GM18873 (cell line): ENCODE measurements at regions not wholly inside any gene's neighbourhood (a gene's known extent, or its start where the extent isn't known, plus 50 kb on each side); places are given as distances from the start of the nearest gene placed in this dataset.
"Not testable (repeated sequence)": the region's sequence is repeated elsewhere in the genome, so short reads cannot be mapped to it uniquely, and the experiment has no call there.

Experiments
- ATAC-seq: cut with Tn5 transposase; IDR thresholded peaks from one replicate; pipeline ENCODE4 v1.9.1; 2021; ENCODE audit warnings: mild to moderate bottlenecking, moderate library complexity, moderate number of reproducible peaks; ENCODE audit not compliant: unreplicated experiment, low FRiP score

DNA sequence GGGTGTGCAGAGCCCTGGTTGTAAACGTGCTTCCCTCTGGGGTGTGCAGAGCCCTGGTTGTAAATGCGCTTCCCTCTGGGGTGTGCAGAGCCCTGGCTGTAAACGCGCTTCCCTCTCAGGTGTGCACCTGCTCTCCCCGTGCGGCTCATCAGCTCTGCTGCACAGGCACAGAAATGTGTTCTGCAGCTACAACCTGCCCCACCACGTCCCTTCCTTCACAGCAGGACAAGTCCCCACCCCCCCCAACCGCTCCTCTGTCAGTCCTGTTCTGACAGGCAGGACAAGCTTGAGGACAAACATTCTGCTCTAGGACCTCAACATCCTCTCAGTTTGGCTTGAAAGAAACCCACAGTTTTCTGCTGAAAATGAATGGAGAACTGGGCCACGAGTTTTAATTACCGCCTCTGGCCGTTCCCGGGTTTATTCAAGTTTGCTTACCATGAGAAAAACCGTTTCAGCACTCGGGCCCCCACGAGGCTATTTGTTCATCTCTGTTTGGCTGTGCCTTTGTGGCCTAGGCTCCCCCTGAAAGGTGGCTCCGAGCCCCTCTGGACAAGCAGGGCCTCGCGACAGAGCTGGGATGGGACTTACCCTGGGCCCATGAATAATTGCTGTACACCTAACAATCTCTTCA lies 81.0 kb upstream of the ASB18 start:
- no peak for ATAC-seq

DNA sequence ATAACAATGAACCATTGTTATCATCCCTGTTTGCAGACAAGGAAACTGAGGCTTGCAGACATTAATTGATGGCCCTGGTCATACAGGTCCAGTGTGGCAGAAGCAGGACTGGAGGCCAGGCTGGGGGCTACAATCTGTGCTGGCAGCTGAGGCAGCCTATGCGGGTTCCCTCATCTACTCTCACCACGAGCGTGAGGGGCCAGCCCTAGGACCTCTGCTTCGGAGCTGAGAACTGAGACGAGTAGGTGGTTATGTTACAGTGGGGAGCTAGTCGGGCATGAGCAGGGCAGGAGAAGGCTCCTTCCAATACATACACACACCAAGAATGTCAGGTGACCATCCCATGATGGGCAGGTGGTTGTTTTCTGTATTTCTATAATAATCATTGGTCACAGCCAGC lies 82.2 kb upstream of the ASB18 start:
- ATAC-seq = no peak

DNA sequence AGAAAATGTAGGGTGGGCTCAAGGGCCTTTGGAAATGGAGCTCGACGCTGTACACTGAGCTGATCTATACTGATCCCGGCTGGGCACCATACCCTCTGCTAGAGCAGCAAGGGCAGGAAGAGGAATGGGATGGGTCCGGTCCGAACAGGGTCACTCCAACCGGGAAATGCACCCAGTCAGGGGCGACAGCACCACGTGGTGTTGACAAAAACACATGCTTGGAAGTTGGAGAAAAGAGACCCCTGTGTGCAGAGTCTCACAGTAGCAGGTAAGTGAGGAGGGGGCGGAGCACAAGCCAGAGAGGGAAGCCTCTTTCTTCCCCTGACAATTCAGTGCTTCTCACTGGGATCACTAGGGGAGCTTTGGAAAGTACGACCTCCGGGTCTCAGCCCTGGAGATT lies 84.1 kb upstream of the ASB18 start:
- no peak for ATAC-seq

DNA sequence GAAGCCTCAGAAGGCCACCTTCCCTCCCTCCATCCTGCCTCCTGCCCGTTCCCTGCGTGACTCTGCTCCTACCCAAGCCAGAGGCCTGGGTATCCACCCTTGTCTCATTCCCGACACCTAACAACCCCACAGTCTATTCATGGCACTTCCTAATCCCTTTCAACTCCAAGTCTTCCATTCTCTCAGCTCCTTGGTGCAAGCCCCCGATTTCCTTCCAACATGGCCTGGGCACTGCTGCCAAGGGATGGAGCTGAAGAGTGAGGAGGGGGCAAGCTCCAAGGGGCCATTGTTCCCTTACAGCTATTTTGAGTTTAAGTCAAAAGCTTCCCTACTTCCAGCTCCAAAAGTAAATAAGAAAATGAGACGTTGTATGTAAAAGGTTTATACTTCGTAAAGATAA lies 84.8 kb upstream of the ASB18 start:
- ATAC-seq = no peak

DNA sequence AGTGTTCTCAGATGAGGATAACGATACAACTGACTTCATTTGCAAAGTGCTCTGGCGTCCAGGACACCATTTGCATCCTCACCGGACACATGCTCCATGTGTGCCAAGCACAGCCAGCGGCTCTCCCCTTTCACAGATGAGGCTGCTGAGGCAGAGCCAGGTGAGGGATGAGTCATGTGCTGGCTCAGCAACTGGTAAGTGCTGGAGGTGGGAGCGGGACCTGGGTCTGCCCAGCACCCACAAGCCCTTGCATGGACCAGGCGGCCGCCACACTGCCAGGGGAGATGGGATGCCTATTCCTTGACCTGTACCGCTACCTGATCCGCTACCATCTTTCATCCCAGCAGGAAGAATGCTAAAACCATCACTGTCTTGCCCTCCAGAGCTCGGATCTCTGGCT lies 86.2 kb upstream of the ASB18 start:
- ATAC-seq = no peak

DNA sequence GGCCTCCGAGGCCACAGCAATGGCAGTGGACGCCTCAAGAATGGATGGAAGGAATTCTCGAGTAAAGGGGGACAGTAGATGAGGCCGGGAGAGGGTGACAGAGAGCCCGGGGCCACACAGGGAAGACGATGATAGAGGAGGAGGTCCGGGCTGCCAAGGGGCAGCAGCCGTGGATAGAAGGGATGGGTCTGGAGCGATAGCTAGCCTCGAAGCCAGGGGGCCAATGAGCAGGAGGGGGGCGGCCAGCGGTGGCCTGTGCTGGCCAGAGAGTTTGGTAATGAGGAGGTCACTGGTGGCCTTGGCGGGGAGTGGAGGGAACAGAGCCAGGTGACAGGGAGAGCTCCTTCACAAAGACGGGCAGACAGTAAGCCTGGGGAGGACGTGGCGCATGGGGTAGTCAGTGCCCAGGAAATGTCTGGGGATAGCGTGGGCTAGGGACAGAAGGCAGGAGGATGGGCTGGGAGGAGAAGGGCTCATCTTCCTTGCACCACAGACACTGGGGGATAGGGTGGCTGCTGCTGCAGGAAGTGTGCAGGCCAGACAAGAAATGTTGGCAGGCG lies 87.8 kb upstream of the ASB18 start:
- no peak for ATAC-seq

DNA sequence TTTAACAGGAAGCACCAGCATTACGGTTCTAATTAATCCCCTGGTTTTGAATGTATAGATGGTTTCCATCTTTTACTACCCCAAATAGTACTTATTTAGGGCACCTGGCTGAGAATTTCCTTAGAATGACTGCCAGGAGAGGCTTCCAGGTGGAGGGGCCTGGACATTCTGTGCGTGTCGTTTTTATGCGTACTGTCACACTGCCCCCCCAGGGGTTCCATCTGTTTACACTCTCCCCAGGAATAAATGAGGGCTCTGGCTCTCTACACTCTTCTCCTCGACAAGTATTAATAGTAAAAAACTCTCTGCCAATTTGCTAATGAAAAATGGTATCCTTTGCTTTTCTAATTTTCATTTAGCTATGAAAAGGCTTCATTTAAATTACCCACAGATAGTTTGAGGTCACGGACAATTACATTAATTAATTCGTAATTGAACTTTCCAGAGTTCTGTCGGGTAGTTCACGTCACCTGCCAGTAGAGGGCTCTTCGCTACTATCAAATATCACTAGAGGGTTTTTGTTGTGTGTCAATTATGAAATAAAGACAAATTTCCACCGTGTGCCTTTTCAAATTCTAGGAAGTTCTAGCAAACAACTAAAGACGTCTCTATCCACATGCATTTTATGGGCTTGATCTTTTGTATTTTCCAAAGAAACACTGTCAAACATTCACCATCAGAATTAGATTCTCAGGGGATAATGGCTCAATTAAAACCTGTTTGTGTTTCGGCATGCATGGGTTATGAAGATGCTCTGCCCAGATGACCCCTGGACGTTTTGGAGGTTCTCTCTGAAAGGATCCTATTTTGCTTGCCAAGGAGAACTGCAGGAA lies 88.8 kb upstream of the ASB18 start:
- ATAC-seq = no peak

DNA sequence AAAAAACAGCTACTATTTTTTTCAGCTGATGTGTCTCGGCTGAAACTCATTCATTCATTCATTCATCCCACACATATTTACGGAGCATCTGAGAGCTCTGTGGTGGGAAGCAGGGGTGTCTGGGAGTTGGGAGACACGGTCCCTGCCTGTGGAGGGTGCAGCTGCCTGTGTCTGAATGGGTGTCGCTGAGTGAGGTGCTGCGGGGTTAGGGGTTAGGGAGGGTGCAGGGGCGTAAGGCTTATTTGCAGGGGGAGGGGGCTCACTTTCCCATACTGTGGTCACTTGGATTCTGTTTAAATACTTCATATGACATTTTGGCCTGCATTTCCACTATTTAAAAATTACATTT lies 89.4 kb upstream of the ASB18 start:
- no peak for ATAC-seq

DNA sequence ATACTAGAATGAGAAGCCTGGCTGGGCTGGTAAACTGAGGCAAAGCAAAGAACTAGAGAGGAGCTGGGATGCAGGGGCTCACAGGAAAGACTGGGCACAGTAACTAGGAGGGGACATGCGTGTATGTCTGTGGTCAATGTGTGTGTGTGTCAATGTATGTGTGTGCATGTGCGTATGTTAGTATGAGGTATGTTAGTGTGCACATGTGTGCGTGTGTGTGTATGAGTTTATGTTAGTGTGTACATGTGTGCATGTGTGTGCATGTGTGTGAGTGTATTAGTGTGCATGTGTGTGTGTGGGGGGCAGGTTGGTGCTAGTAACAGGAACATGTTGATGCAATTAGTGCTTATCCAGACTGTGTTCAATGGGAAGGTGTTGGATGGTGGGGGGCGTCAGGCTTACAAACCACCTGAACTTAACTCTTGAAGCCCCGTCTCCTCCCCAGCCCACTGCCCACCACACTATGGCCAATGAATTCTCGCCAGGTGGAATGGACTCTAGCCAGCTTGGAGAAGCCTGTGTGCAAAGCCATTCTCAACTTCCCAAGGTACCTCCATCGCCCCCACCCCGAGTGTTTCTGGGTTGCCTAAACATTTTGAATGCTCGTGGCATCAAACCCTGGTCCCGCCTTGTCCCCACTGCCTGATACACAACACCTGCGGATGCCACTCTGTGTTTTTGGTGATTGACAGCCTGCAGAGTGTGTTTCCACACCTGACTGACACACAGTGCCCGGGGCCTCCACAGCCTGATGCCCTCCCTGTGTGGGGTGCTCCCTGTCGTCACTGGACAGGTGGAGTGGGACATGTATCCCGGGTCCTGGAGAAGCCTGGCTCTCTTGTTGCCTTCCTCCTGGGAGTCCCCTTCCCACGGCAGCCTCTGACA lies 90.1 kb upstream of the ASB18 start:
- ATAC-seq = no peak

DNA sequence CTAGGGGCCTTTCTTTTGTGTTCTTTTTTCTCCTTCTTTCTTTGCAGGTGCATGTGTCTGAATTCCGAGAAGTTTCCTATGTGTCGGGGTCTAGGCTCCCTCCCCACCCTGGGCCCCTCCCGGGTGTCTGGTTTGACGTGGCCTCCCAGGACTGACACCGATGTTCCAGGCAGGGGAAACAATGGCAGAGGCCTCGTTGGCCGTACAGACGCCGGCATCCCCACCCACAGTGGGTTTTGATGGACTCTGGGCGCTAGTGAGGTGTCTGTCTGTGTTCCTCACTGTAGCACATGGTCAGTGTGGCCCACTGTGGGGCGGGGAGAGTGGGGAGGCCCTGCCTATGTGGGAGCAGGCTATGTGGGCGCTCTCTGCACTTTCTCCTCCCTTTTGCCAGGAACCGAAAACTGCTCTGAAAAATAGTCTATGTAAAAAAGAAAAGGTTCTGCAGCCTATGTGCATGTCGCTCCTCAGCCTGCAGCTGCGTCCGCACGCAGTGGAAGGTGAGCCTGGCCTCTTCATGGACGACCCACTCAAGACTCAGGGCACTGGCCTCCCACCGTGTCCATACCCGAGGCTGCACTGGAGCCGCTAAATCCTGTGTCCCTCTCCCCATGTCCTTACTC lies 90.9 kb upstream of the ASB18 start:
- ATAC-seq = no peak

DNA sequence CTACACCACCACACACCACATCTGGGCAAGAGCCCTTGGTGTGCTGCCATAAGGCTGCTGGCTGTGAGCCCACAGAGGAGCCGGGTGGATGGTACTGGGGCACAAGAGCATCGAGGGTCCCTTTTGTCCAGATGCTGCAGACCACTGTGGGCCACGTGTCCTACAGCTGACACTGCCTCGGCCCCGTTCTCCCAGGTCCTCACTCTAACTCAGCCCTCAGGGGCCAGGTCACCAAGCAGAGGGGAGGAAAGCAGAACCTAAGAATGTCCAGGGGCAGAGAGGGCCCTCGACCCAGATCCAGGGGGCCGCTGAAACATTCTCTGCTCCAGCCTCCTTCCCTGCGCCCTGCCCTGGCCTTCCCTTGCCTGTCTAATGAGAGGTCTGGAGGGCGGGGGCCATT lies 91.7 kb upstream of the ASB18 start:
- no peak for ATAC-seq

DNA sequence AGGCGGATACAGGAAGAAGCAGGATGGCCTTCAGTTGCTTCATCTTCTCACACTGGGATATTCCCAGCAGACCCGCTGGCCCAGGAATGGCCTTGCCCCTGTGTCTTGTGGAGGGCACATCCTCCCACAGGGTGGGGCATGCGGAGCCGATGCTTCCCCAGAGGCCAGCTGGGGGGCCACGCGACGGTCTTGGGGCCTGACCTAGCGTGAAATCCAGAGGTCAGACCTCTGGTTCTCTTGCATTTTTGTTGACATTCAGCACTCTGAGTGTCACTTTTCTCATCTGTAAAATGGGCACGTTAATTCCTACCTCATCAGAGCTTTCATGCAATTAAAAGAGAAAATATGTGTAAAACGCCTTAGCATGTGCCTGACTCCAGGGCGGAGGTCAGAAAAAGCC lies 92.1 kb upstream of the ASB18 start:
- not testable (repeated sequence) for ATAC-seq

DNA sequence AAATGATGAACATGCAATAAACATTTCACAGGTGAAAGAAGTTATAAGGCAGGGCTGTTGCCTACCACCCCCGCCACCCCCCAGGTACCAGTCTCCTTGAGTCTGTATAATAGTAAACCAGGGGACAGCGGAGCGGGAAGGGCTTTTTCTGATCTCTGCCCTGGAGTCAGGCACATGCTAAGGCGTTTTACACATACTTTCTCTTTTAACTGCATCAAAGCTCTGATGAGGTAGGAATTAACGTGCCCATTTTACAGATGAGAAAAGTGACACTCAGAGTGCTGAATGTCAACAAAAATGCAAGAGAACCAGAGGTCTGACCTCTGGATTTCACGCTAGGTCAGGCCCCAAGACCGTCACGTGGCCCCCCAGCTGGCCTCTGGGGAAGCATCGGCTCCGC lies 94.3 kb upstream of the ASB18 start:
- ATAC-seq = not testable (repeated sequence)

DNA sequence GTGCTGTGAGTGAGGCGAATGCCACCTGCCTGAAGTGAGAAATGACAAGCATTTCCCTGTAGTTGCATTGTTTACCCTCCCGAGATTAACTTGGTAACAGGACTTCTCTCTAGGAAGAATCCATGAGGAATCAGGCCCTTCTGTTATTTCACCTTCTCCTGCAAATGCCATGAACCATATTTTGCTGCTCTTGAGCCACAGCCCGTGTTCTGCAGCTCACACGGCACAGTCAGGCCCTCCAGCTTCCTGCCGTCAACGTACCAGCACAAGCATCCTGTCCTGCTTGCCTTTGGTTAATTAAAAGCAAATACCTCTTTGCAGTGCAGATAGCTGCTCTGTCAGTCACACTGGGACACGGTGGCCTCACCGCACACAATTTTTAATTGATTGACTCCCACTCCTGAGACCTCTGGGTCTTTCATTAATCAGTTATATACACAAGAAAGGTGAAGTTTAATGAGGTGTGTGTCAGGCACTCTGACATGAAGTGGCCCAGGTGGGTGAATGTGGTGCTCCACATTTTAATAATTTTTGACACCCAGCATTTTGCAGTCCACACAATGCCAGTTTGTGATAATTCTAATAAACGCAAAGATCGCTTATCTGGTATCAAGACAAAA lies 95.3 kb upstream of the ASB18 start:
- ATAC-seq = no peak

DNA sequence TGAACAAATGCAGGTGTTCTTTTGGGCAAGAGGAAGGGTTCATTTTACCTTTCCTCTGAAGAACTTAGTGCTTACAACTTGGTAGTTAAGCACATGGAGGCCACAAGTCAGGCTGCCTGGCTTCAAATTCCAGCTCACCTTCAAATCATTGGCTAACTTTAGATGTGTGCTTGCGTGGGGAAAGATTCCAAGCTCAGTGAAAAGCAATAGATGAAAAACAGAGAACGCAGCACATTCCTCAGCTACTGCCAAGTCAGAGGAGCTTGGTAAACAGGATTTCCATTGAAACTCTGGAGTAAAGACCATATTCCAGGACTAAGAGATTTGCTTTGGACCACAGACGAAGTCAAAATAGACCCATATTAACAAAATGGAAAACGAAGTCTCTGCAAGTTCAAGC lies 96.3 kb upstream of the ASB18 start:
- no peak for ATAC-seq

DNA sequence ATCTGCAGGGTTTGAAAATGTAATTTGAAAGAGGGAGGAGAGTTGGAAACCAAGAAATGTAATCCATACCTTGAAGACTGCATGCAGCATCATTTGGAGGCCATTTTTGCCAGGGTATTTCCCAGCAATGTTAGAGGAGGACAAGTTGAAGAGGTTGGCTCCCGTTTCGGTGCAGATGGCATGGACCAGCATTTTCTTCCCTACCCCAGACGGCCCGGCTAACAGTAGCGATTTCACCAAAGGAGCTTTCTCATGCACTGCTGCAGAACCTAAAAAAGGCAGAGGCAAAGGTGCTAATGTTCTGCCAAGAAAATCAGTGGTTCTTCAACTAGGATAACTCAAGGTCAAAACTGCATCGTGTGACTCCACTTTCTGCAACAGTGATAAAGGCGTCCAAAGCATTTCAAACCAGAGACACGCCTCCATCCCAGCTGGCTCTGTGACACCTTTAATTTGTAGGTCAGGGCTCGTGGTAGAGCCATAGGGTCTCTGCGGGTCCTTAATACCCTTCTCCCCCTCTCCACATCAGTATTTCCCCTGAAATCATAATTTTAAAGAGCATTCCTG lies 99.6 kb upstream of the ASB18 start:
- no peak for ATAC-seq

DNA sequence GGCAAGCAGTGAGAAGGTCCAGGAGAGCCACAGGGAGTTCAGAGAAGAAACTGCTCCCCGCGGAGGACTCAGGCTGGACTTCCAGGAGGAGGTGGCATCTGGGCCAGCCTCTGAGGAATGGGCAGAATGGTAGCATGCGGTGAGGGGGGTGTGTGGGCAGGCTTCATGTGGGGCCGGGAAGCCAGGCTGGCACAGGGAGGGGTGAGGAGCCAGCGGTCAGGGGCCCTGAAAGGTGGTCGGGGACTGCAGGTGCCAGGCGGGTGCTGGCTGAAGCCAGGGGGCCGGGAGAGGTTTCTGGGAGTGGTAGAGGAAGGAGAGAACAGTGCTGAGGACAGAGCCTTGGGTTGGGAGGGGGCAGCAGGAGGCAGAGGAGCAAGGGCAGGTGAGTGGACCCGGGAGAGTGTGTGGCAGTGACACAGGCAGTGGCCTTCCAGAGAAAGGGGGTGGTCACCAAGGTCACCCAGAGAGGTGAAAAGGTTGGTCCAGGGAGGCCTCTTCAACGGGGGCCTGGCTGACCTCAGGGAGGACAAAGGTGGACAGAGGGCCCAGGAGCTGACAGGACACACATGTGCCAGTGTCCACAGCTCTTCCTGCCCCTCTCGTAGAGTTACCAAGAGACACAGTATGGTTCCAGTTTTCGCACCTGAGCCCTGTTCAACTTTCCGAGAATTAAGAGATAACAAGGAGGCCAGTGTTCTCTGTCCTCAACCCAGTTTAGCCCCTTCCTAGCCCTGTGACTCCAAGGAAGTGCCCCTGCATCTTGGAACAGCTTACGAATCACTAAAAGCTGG lies 101.2 kb upstream of the ASB18 start:
- no peak for ATAC-seq

DNA sequence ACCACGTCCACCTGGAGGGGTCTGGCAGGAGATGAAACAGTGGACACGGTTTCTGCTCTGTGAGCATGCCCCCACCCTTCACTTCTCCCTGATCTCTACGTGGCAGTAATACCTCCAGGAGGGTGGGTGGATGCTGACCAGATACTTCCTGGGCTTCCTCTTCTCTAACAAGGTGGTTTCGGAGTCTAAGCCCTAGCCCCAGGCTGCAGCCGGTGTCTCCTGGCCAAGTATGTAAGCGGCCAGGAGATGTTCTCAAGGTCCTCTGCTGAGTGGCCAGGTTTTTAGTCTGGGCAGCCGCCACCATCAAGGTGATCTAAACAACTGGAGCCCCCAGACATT lies 101.8 kb upstream of the ASB18 start:
- ATAC-seq = no peak

DNA sequence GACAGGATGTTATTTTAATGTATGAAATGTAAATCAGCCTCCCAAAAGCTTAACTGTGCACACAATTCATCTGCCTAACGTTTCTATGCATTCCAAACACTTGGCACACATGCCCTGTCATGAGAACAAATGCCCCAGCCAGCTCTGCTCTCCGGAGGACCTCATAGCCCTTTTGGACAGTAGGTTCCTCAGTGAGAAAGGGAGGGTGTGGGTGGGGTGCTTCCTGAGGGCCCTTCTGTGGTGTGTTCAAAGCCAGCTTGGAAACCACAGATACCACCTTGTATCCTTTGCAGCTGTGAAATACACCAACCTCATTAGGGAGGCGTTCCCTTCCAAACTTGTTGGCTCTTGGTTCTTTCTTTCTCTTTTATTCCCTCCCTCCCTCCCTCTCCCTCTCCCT lies 102.2 kb upstream of the ASB18 start:
- ATAC-seq = no peak
